Vagina (tissue), 2 donors: ENCODE measurements at regions not wholly inside any gene's neighbourhood (a gene's known extent, or its start where the extent isn't known, plus 50 kb on each side); places are given as distances from the start of the nearest gene placed in this dataset.

ENCODE experiments used
- DNase-seq, 2 donors: peaks; one replicate each; pipeline ENCODE4 v3.0.0-alpha.2; 2017; ENCODE audit errors: extremely low spot score in 2 of 2
- H3K27ac ChIP-seq: fragments of 200-600 bp; sonication (generic); one replicate; pipeline ENCODE4 v1.5.1; 2019
- H3K27me3 ChIP-seq: fragments of 200-600 bp; sonication (generic); one replicate; pipeline ENCODE4 v1.5.1; 2019
- H3K36me3 ChIP-seq, 2 donors: fragments of 200-600 bp; sonication (generic); one replicate each; pipeline ENCODE4 v1.5.1; 2017 to 2019
- H3K4me1 ChIP-seq: fragments of 200-600 bp; sonication (generic); one replicate; pipeline ENCODE4 v1.5.1; 2019
- H3K4me3 ChIP-seq, 2 donors: fragments of 200-600 bp; sonication (generic); 1 replicate in 1 of 2; 2 replicates in 1 of 2; pipeline ENCODE4 v1.5.1; 2016 to 2019
- H3K9me3 ChIP-seq: fragments of 200-600 bp; sonication (generic); one replicate; pipeline ENCODE4 v1.5.1; 2019
- CTCF ChIP-seq, 3 experiments: fragments of 450-650 bp in 2 of 3; fragments of 200-600 bp in 1 of 3; sonication (generic) in 1 of 3; IDR thresholded peaks; one replicate each; pipeline ENCODE4 v1.5.1; 2017 to 2019; ENCODE audit warnings: antibody characterized with exemption in 3 of 3, mild to moderate bottlenecking in 2 of 3, moderate library complexity in 2 of 3
- POLR2A ChIP-seq, 2 donors: fragments of 450-650 bp; IDR thresholded peaks; one replicate each; pipeline ENCODE4 v1.6.1; 2017; ENCODE audit warnings: antibody characterized with exemption in 2 of 2, mild to moderate bottlenecking in 2 of 2, moderate library complexity in 2 of 2
- POLR2AphosphoS5 ChIP-seq, 2 donors: sonication (generic); formaldehyde crosslinking; IDR thresholded peaks; one replicate each; pipeline ENCODE4 v1.9.0; 2017; ENCODE audit warnings: antibody characterized with exemption in 2 of 2, mild to moderate bottlenecking in 2 of 2, low read depth in 1 of 2; ENCODE audit not compliant: insufficient read depth in 1 of 2
- intact Hi-C: fragments of 100-400 bp; cut with DNase I; formaldehyde crosslinking; loops from one replicate; pipeline ENCODE4 v1.15.1; 2023

- Histone ChIP-seq H3K4me3 (no peak overlapping the region), H3K27me3 (no peaks in the 10 kb centered on the region), H3K36me3 (no peaks in the 10 kb centered on the region), H3K4me1 (no peaks in the 10 kb centered on the region), H3K9me3 (no peaks in the 10 kb centered on the region), H3K27ac (no peak overlapping the region)
- intact Hi-C loops, result no loop called here
- DNase-seq, result no peak
- no peak for TF ChIP-seq CTCF (IDR thresholded peaks at IDR 0.05)
- no peak for TF ChIP-seq POLR2A (IDR thresholded peaks at IDR 0.05)
- TF ChIP-seq POLR2AphosphoS5 (IDR thresholded peaks at IDR 0.05; ENCODE audit: insufficient read depth in 1 of 2, low read depth in 1 of 2), result no peak
Measured at GRCh38 chr5:167303582-167303981, 987.9 kb upstream of the WWC1 start.

- intact Hi-C loops, result no loop called here
- Histone ChIP-seq H3K9me3 (no peaks in the 10 kb centered on the region), H3K27me3 (no peaks in the 10 kb centered on the region), H3K27ac (no peak overlapping the region), H3K4me3 (no peak overlapping the region), H3K4me1 (no peaks in the 10 kb centered on the region), H3K36me3 (no peaks in the 10 kb centered on the region)
- TF ChIP-seq CTCF (IDR thresholded peaks at IDR 0.05) (no peak), POLR2A (IDR thresholded peaks at IDR 0.05) (no peak), POLR2AphosphoS5 (IDR thresholded peaks at IDR 0.05; ENCODE audit: insufficient read depth in 1 of 2, low read depth in 1 of 2) (no peak)
- no peak for DNase-seq
Measured at GRCh38 chr5:167304834-167305469, 986.5 kb upstream of the WWC1 start.

GRCh38 chr5:167305591-167306213, 985.7 kb upstream of the WWC1 start:
- intact Hi-C loops, result no loop called here
- Histone ChIP-seq H3K36me3 (no peaks in the 10 kb centered on the region), H3K27me3 (no peaks in the 10 kb centered on the region), H3K4me3 (no peak overlapping the region), H3K27ac (no peak overlapping the region), H3K9me3 (no peaks in the 10 kb centered on the region), H3K4me1 (no peaks in the 10 kb centered on the region)
- TF ChIP-seq CTCF (IDR thresholded peaks at IDR 0.05) (no peak), POLR2A (IDR thresholded peaks at IDR 0.05) (no peak), POLR2AphosphoS5 (IDR thresholded peaks at IDR 0.05; ENCODE audit: insufficient read depth in 1 of 2, low read depth in 1 of 2) (no peak)
- DNase-seq, result no peak

- H3K36me3 ChIP-seq, result no peaks in the 10 kb centered on the region
- no peak overlapping the region for H3K4me3 ChIP-seq
- TF ChIP-seq CTCF (IDR thresholded peaks at IDR 0.05), result no peak
- no peak for TF ChIP-seq POLR2A (IDR thresholded peaks at IDR 0.05)
- no peak for TF ChIP-seq POLR2AphosphoS5 (IDR thresholded peaks at IDR 0.05; ENCODE audit: insufficient read depth in 1 of 2, low read depth in 1 of 2)
- H3K4me1 ChIP-seq, result no peaks in the 10 kb centered on the region
- no peaks in the 10 kb centered on the region for H3K27me3 ChIP-seq
- intact Hi-C loops, result no loop called here
- H3K27ac ChIP-seq, result no peak overlapping the region
- no peak for DNase-seq
- H3K9me3 ChIP-seq, result no peaks in the 10 kb centered on the region
Measured at GRCh38 chr5:167307042-167307441, 984.4 kb upstream of the WWC1 start.

- Histone ChIP-seq H3K4me1 (no peaks in the 10 kb centered on the region), H3K36me3 (no peaks in the 10 kb centered on the region), H3K4me3 (no peak overlapping the region), H3K9me3 (no peaks in the 10 kb centered on the region), H3K27ac (no peak overlapping the region), H3K27me3 (no peaks in the 10 kb centered on the region)
- TF ChIP-seq POLR2AphosphoS5 (IDR thresholded peaks at IDR 0.05; ENCODE audit: insufficient read depth in 1 of 2, low read depth in 1 of 2) (no peak), POLR2A (IDR thresholded peaks at IDR 0.05) (no peak), CTCF (IDR thresholded peaks at IDR 0.05) (no peak)
- intact Hi-C loops, result no loop called here
- no peak for DNase-seq
Measured at GRCh38 chr5:167308466-167308865, 983.0 kb upstream of the WWC1 start.
